ENCODE measurements at regions not wholly inside any gene's neighbourhood (a gene's known extent, or its start where the extent isn't known, plus 50 kb on each side); places are given as distances from the start of the nearest gene placed in this dataset.

DNA sequence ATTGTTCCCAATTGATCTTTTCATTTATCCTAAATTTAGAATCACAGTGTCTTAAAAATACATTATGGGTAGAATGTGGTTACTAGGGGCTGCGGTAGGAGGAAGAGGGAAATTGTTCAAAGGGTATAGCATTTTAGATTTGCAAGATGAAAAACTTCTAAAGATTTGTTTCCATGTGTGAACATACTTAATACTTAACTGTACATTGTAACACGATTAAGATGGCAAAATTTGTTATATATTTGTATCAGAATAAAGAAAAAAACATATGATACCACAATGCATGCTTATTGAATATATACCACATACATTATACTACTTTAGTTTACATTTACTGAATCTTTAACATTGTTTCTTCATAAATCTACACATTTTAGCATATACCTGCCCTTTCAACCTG lies 677.3 kb upstream of the PCDH20 start:
- Histone ChIP-seq H3K27ac (ENCODE audit: insufficient read length, low read depth, low read length) (no peak overlapping the region), H3K4ac (ENCODE audit: low read depth, low read length) (no peak overlapping the region), H3K79me2 (ENCODE audit: insufficient read depth, low read length) (no peaks in the 10 kb centered on the region), H3K27me3 (ENCODE audit: insufficient read depth, low read length) (no peaks in the 10 kb centered on the region), H3K23me2 (ENCODE audit: insufficient read length, low read depth, low read length, poor library complexity, severe bottlenecking) (no peaks in the 10 kb centered on the region), H4K20me1 (ENCODE audit: control insufficient read depth, insufficient read depth, insufficient read length) (no peaks in the 10 kb centered on the region), H4K8ac (replicated peaks; ENCODE audit: insufficient read length, low read depth, low read length) (no peak overlapping the region), H3K4me1 (ENCODE audit: insufficient read depth, low read length) (no peaks in the 10 kb centered on the region), H3K9me3 (ENCODE audit: control insufficient read depth, low read depth, low read length) (no peaks in the 10 kb centered on the region), H3K23ac (ENCODE audit: insufficient read length, low read depth, low read length) (no peak overlapping the region), H2BK15ac (ENCODE audit: low read depth, low read length) (no peak overlapping the region), H3K4me2 (ENCODE audit: insufficient read depth, insufficient read length, low read length) (no peak overlapping the region), H3T11ph (ENCODE audit: low read length) (no peak overlapping the region), H3K79me1 (ENCODE audit: insufficient read depth, low read depth, low read length, poor library complexity, severe bottlenecking) (no peaks in the 10 kb centered on the region), H2AK5ac (ENCODE audit: insufficient read length, low read length) (no peak overlapping the region), H4K91ac (ENCODE audit: insufficient read length, low read depth, low read length) (no peak overlapping the region), H2BK20ac (ENCODE audit: low read depth, low read length, poor library complexity, severe bottlenecking) (no peak overlapping the region), H2BK5ac (ENCODE audit: insufficient read length, low read length) (no peak overlapping the region), H3K14ac (ENCODE audit: insufficient read depth, low read length) (no peak overlapping the region), H2BK12ac (ENCODE audit: insufficient read length, low read depth, low read length) (no peak overlapping the region), H3K56ac (ENCODE audit: insufficient read length, low read depth, low read length) (no peak overlapping the region), H2BK120ac (ENCODE audit: low read depth, low read length, poor library complexity, severe bottlenecking) (no peak overlapping the region), H3K9ac (ENCODE audit: extremely low read depth, insufficient read length, low read length) (no peak overlapping the region), H4K5ac (ENCODE audit: insufficient read length, low read depth, low read length) (no peak overlapping the region), H2AFZ (ENCODE audit: low read length) (no peak overlapping the region), H3K18ac (ENCODE audit: insufficient read length, low read depth, low read length) (no peak overlapping the region)
- no peak overlapping the region for H3K27ac Mint-ChIP-seq
- no peaks in the 10 kb centered on the region for H3K27me3 Mint-ChIP-seq (ENCODE audit: low read depth)
- no peak overlapping the region for H3K4me3 Mint-ChIP-seq
- no peaks in the 10 kb centered on the region; a peak in 1 of 5 replicates for H3K9me3 Mint-ChIP-seq
- no peak for DNase-seq
- WGBS (ENCODE audit: extremely low coverage, insufficient read length, low lambda C conversion rate), result no CpG with 5 or more reads among the region's 2 CpGs
- TF ChIP-seq, protein P1, sequence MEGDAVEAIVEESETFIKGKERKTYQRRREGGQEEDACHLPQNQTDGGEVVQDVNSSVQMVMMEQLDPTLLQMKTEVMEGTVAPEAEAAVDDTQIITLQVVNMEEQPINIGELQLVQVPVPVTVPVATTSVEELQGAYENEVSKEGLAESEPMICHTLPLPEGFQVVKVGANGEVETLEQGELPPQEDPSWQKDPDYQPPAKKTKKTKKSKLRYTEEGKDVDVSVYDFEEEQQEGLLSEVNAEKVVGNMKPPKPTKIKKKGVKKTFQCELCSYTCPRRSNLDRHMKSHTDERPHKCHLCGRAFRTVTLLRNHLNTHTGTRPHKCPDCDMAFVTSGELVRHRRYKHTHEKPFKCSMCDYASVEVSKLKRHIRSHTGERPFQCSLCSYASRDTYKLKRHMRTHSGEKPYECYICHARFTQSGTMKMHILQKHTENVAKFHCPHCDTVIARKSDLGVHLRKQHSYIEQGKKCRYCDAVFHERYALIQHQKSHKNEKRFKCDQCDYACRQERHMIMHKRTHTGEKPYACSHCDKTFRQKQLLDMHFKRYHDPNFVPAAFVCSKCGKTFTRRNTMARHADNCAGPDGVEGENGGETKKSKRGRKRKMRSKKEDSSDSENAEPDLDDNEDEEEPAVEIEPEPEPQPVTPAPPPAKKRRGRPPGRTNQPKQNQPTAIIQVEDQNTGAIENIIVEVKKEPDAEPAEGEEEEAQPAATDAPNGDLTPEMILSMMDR (conservative IDR thresholded peaks at IDR 0.05), result no peak
- no peaks in the 10 kb centered on the region for H3K4me1 Mint-ChIP-seq
- no peaks in the 10 kb centered on the region; a peak in 1 of 7 replicates for H3K36me3 Mint-ChIP-seq (ENCODE audit: insufficient read depth in 1 of 3, low read depth in 3 of 3)
